AG08395 (cell line): ENCODE measurements at regions not wholly inside any gene's neighbourhood (a gene's known extent, or its start where the extent isn't known, plus 50 kb on each side); places are given as distances from the start of the nearest gene placed in this dataset.

ENCODE experiments used
- DNase-seq: peaks from one replicate; pipeline ENCODE4 v3.0.0; 2012; ENCODE audit warnings: mixed read lengths, low spot score

DNA sequence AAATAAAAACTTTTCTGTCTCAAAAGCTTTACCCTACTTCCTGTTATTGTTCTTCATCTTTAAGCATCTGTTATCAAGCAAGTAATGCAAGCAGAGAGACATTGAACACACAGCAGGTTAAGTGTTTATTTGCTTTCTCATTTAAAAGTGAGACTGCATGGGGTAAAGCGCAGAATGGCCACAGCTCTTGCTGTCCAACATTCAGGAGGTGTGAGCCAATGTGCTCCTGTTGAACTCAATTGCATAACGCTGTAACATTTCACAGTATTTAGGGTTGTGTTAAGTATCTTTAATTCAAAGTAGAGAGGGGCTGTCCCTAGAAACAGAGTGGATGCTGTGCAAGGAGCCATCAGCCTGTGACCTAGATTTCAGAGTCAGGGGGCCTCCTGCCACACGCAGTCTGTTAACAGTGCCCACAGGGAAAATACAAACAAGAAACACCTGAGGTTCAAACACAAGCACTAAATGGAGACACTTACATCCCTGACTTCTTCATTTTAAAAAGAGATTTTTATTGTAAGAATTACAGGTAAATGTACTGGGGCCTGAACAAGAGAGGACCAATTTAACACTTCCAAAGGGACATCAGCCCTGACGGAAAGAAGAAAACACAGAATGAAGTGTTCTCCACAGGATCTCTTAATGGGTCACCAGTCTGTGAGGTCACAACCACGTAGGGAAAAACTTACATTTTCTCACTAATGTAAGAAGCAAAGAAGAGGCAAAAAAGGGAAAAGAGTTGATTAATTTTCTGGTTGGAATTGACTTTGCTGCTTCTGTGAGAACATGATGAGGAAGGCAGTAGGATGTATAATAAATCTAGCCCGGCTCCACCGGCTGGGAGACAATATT lies 815.1 kb downstream of the VGLL3 start:
- no peak for DNase-seq

DNA sequence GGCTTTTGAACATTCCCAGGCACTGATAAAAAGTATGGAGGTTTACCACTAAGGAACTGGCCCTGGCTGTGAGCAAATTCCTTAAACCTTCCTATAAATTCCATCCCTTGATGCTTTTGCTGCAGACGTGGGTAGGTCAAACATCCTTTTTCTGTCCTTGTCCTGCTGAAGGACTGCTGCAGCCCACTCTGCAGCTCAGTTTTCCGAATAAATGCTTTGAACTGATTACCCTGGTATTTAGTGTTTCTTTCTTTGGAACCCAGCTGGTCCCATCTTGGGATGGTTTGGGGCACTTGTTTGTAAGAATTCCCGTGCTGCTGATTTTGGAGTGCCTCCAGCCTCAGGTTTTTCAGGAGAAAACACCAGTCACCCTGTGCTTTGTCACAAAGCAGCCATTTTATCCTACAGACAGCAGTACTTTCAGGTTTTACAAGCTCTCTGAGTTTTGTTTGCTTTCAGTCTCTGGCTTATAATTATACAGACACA lies 815.9 kb downstream of the VGLL3 start:
- DNase-seq = no peak

DNA sequence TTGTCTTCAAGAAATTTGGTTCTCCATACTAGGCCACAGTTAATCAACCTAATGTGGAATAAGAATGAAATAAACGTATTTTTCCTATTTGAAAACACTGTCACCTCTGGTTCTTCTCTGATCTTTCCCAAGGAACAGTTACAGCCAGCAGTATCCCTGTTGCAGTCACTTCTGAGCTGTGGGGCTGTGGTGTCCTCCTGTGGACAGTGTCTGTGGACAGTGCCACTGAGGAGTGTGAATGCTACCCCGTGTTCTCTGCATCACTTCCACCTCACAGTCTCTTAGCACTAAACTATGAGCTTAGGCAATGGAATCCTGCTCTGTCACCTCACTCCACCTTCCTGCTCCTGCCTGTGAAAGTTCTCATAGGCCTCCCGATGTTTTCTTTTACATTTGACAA lies 817.5 kb downstream of the VGLL3 start:
- no peak for DNase-seq

DNA sequence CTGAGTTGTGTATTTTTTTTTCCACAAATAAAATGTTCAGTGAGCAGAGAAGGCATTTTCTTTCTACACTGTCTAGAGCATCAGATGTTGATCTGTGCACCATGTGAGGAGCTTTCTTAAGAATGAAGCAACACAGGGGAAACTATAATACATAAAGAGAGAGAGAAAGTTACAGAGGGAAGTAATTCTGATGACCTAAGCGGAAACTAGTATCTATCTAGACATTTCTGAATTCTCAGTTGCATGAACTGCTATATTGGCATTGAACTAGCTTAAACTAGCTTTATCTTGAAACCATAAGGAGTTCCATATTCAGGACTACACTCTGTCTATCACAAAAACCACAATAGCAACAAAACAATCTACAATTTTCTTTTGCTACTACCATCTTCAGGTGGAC lies 822.4 kb downstream of the VGLL3 start:
- DNase-seq = no peak

DNA sequence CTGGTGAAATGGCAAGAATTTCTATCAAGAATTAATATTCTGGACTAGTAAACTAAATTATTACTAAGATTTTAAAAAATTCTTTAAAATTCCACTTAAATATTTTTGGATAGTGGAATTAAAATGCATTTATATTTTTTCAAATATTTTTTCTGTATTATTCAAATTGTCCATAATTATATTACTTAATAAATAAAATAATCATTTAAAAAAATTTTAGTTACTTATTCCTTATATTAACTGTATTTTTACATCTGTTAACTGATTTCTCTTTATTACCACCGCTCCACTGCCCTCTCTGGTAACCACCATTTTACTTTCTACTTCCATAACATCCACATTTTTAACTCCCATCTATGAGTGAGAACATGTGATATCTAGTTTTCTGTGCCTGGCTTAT lies 828.4 kb downstream of the VGLL3 start:
- no peak for DNase-seq

DNA sequence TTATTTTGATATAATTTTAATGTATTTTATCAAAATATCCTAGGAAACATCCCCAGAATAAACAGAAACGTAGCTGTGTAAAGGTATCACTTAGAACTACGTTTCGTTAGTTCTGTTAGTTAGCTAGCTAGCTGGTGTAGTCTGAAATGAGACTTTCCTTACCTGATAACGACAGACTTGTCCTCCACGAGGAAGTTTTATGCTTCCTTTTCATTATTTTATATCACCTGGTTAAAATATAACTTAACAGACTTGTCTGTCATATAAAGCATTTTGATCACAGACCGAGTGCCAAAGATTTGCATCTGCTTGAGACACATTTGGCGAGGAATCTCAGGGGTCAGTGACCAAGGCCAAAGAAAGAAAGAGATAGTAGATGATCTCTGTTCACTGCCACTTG lies 829.5 kb downstream of the VGLL3 start:
- DNase-seq = no peak

DNA sequence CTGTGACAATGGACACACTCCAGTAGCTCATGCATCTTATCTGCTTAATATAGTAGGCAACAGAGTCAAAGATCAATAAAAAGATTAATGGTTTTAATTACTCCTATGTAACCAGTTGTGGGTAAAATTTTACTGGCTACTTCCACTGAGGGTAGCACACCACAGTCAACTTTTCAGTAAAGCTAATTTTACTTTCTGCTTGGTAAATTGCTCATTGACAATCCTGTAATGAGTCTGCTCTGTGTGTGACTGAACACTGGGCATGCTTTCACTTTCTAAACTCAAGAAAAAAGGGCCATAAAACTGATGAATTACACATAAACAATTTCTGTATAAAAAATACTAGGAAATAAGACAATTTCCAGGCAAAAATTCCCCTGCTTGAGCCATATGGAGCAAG lies 838.3 kb downstream of the VGLL3 start:
- no peak for DNase-seq

DNA sequence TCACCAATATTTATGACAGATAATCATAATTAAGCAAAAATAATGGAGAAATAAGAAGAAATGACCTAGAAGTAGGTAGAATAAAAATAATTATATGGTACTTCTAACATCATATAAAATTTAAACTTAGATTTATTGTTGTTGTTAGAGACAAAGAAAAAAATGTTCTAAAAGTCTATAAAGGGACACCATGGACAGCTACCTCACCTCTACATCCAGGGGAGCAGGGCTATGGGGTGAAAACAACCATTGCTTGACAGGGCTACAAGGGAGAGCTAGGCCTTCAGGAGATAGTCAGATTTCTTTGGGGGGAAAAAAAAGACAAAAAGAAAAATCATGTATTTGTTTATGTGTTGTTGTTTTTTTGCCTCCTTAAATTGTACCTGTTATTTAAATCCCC lies 841.9 kb downstream of the VGLL3 start:
- DNase-seq = no peak

DNA sequence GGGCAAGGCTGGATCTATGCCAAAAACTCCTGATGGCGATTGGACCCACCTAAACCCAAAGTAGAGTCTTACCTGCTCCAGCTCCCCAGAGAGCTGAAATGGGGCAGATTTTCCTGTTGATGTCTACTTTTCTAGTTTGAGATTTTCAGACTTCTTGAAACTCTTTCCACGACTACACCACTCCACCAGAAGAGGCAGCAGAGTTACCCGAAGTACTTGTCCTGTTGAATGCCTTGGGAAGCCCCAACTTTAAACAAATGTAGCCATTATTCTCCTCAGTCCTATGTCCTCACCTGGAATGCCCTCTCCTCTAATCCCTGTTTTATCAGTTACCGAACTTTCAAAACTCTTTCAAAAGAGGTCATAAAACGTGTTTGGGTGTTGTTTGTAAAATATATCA lies 843.8 kb downstream of the VGLL3 start:
- no peak for DNase-seq

DNA sequence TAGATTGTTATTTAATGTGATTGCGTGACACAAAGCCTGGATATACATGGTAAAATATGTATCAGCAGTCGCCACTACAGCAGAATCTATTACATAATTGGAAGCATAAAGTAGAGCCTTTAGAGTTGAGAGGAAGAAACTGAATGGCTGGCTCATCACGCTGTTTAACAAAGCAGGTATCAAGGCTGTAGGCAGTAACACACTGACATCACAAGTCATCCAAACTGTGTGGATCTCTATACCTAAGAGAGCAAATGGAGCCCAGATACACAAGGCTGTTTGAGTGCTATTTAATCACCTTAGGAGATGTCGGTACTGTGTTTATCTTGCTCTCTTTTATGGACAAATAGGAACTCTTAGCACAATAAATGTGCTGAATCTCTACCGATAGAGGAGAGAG lies 864.4 kb downstream of the VGLL3 start:
- no peak for DNase-seq
